Retinal pigment epithelial cell (primary cell): ENCODE measurements at regions not wholly inside any gene's neighbourhood (a gene's known extent, or its start where the extent isn't known, plus 50 kb on each side); places are given as distances from the start of the nearest gene placed in this dataset.

Experiments
- DNase-seq: peaks from one replicate; pipeline ENCODE4 v3.0.0-alpha.2; 2010; ENCODE audit warnings: low read depth
- H3K4me3 ChIP-seq: 2 replicates; pipeline ENCODE4 v1.5.1; 2011; ENCODE audit warnings: mild to moderate bottlenecking, low read length, control low read depth, moderate library complexity
- CTCF ChIP-seq: conservative IDR thresholded peaks from 2 replicates; pipeline ENCODE4 v1.5.1; 2011; ENCODE audit warnings: low read depth, low read length, control low read depth, inconsistent platforms

- H3K4me3 ChIP-seq = no peak overlapping the region
- TF ChIP-seq CTCF = no peak
- DNase-seq = no peak
Observed at GRCh38 chr12:127304751-127305725, 961.9 kb upstream of the TMEM132C start.

DNA sequence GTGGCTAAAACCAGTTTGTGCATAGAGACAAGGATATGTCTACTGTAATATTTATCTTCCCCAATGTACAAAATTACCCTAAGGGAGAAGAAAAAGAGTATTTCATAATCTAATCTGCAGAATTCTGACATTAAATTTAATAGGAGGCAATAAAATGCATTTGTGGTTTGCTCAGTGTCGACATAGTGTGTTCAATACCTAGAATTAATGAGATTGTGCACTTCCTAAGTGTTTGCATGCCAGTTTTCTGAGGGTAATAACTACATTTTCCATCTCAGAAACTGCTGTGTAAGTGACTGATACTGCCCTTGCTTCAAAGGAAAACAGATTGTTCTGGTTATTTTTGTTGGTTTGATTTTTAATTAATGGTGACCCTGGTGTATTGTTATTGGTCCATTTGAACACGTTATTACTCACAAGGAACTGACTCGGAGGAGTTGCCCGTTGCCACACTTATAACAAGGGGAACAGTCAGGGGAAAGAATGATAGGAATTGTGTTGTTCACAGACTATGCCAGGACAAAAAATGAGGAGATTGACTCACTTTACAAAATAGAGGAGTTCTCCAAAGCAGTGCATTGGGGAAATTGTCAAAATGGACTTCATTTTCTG, 960.3 kb upstream of the TMEM132C start:
- peak; percentile 7 for DNase-seq
- H3K4me3 ChIP-seq = no peak overlapping the region
- no peak for TF ChIP-seq CTCF

DNA sequence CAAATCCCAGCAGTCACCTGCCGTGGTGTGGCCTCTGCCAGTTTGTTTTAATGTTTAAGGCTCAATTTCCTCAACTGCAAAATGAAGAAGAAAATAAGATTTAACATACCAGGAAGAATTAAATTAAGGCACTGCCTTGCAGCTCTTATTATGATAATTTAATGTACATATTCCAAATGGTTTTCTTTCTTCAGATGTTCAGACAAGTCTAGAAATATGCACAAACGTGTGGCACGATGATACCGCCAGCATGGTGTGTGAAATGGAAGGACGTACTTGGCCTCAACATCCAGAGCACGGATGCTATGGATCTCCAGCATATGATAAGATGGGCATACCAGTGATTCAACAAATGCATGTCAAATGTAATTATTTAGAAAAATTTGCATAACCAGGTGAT, 959.4 kb upstream of the TMEM132C start:
- no peak overlapping the region for H3K4me3 ChIP-seq
- no peak for TF ChIP-seq CTCF

GRCh38 chr12:127308148-127308547, 958.8 kb upstream of the TMEM132C start:
- H3K4me3 ChIP-seq = no peak overlapping the region
- no peak for TF ChIP-seq CTCF
- no peak for DNase-seq

More for the DNA sequence above, 959.4 kb upstream of the TMEM132C start:
- no peak for DNase-seq

GRCh38 chr12:127310548-127310947, 956.4 kb upstream of the TMEM132C start:
- no peak for TF ChIP-seq CTCF
- DNase-seq = no peak
- H3K4me3 ChIP-seq = no peak overlapping the region

- no peak overlapping the region for H3K4me3 ChIP-seq
- no peak for DNase-seq
- no peak for TF ChIP-seq CTCF
Observed at GRCh38 chr12:127311720-127312364, 955.1 kb upstream of the TMEM132C start.
